Activated CD8-positive, alpha-beta memory T cell treated with anti-CD3 and anti-CD28 coated beads for 36 hours (primary cell): ENCODE measurements at regions not wholly inside any gene's neighbourhood (a gene's known extent, or its start where the extent isn't known, plus 50 kb on each side); places are given as distances from the start of the nearest gene placed in this dataset.
"Not testable (repeated sequence)": the region's sequence is repeated elsewhere in the genome, so short reads cannot be mapped to it uniquely, and the experiment has no call there.

Experiments
- CTCF ChIA-PET: fragments of 350-600 bp; sonication (Branson Sonifier 250); formaldehyde crosslinking; loops from one replicate; lab custom pipeline; 2021; ENCODE audit warnings: antibody characterized with exemption; lab: Charles Lee
- POLR2A ChIA-PET: fragments of 350-600 bp; sonication (Branson Sonifier 250); formaldehyde crosslinking; loops from one replicate; lab custom pipeline; 2021; ENCODE audit warnings: antibody characterized with exemption; lab: Charles Lee

GRCh38 chr17:13659051-13659450 lies 57.3 kb upstream of the HS3ST3A1 start:
- CTCF ChIA-PET, POLR2A ChIA-PET: not testable (repeated sequence)

GRCh38 chr17:13665872-13666635 lies 64.3 kb upstream of the HS3ST3A1 start:
- ChIA-PET CTCF (no interaction called here), POLR2A (no interaction called here)

GRCh38 chr17:13671341-13671740 lies 69.6 kb upstream of the HS3ST3A1 start:
- CTCF ChIA-PET = no interaction called here
- POLR2A ChIA-PET = no interaction called here

GRCh38 chr17:13671771-13672170 lies 70.0 kb upstream of the HS3ST3A1 start:
- CTCF ChIA-PET = no interaction called here
- POLR2A ChIA-PET = no interaction called here

GRCh38 chr17:13678361-13678760 lies 76.6 kb upstream of the HS3ST3A1 start:
- CTCF ChIA-PET = no interaction called here
- POLR2A ChIA-PET = no interaction called here

GRCh38 chr17:13678841-13679240 lies 77.1 kb upstream of the HS3ST3A1 start:
- POLR2A ChIA-PET = no interaction called here
- CTCF ChIA-PET = no interaction called here

- ChIA-PET POLR2A (no interaction called here), CTCF (no interaction called here)
Measured at GRCh38 chr17:13688716-13689115, 87.0 kb upstream of the HS3ST3A1 start.

GRCh38 chr17:13690806-13691205 lies 89.1 kb upstream of the HS3ST3A1 start:
- CTCF ChIA-PET = no interaction called here

GRCh38 chr17:13694934-13695333 lies 93.2 kb upstream of the HS3ST3A1 start:
- ChIA-PET CTCF (interaction anchor here (0.7 kb wide), 1 partner anchor 665 kb away, joined by 3 read pairs; no protein-coding TSS in a partner anchor), POLR2A (no interaction called here)

More at GRCh38 chr17:13690806-13691205, 89.1 kb upstream of the HS3ST3A1 start:
- POLR2A ChIA-PET = no interaction called here

- ChIA-PET POLR2A (no interaction called here), CTCF (no interaction called here)
Measured at GRCh38 chr17:13698832-13699231, 97.1 kb upstream of the HS3ST3A1 start.

GRCh38 chr17:13699261-13699660 lies 97.5 kb upstream of the HS3ST3A1 start:
- CTCF ChIA-PET = no interaction called here
- POLR2A ChIA-PET = no interaction called here

- ChIA-PET POLR2A (no interaction called here), CTCF (no interaction called here)
Measured at GRCh38 chr17:13702266-13702665, 100.5 kb upstream of the HS3ST3A1 start.

GRCh38 chr17:13704333-13704732 lies 102.6 kb upstream of the HS3ST3A1 start:
- ChIA-PET CTCF (interaction anchor here (1.0 kb wide), 1 partner anchor 10 kb away, joined by 3 read pairs; no protein-coding TSS in a partner anchor), POLR2A (no interaction called here)

GRCh38 chr17:13705221-13705620 lies 103.5 kb upstream of the HS3ST3A1 start:
- ChIA-PET POLR2A (no interaction called here), CTCF (interaction anchor here (0.6 kb wide), 1 partner anchor 1024 kb away, joined by 3 read pairs; no protein-coding TSS in a partner anchor)

GRCh38 chr17:13721705-13722104 lies 120.0 kb upstream of the HS3ST3A1 start:
- CTCF ChIA-PET = no interaction called here

GRCh38 chr17:13725288-13725990 lies 123.7 kb upstream of the HS3ST3A1 start:
- ChIA-PET CTCF (no interaction called here), POLR2A (no interaction called here)

More at GRCh38 chr17:13721705-13722104, 120.0 kb upstream of the HS3ST3A1 start:
- POLR2A ChIA-PET = no interaction called here

- POLR2A ChIA-PET = no interaction called here
- CTCF ChIA-PET = no interaction called here
Measured at GRCh38 chr17:13727441-13728171, 125.9 kb upstream of the HS3ST3A1 start.

GRCh38 chr17:13728781-13729180 lies 127.1 kb upstream of the HS3ST3A1 start:
- POLR2A ChIA-PET = no interaction called here
- CTCF ChIA-PET = no interaction called here

- CTCF ChIA-PET = no interaction called here
- POLR2A ChIA-PET = no interaction called here
Measured at GRCh38 chr17:13729466-13730134, 127.9 kb upstream of the HS3ST3A1 start.

- CTCF ChIA-PET = no interaction called here
Measured at GRCh38 chr17:13734880-13735279, 133.2 kb upstream of the HS3ST3A1 start.

More at GRCh38 chr17:13734880-13735279, 133.2 kb upstream of the HS3ST3A1 start:
- POLR2A ChIA-PET = no interaction called here
